Esophagus squamous epithelium (tissue), 4 donors: ENCODE measurements at regions not wholly inside any gene's neighbourhood (a gene's known extent, or its start where the extent isn't known, plus 50 kb on each side); places are given as distances from the start of the nearest gene placed in this dataset.

Source experiments
- CTCF ChIP-seq, 6 experiments: fragments of 450-650 bp in 4 of 6; fragments of 200-600 bp in 2 of 6; sonication (generic) in 2 of 6; IDR thresholded peaks; one replicate each; pipeline ENCODE4 v1.5.1; 2016 to 2019; ENCODE audit warnings: antibody characterized with exemption in 6 of 6, mild to moderate bottlenecking in 4 of 6, moderate library complexity in 4 of 6
- POLR2A ChIP-seq, 4 donors: fragments of 450-650 bp; IDR thresholded peaks; one replicate each; pipeline ENCODE4 v1.6.1; 2017; ENCODE audit warnings: antibody characterized with exemption in 4 of 4, mild to moderate bottlenecking in 4 of 4, moderate library complexity in 3 of 4

DNA sequence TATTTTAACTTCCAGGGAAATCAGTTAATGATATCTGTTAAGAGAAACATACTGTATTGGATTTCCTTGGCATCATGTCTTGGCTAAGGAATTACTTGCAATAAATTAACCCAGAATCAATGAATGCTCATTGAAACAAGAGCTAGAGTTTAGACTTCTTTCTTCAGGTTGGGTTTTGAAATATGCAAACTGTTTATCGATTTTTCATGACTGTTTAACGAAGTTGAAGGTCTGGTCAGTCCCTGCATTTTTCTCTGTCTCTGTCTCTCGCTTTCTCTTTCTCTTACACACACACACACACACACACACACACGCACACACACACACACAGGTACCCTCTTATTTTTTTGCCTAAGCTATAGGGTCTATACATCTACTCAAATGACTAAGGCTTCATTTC, 981.0 kb downstream of the SUCLG1 start:
- no peak for TF ChIP-seq CTCF (IDR thresholded peaks at IDR 0.05)
- TF ChIP-seq POLR2A (IDR thresholded peaks at IDR 0.05): no peak
